GM12892 (cell line): ENCODE measurements at regions not wholly inside any gene's neighbourhood (a gene's known extent, or its start where the extent isn't known, plus 50 kb on each side); places are given as distances from the start of the nearest gene placed in this dataset.
A peak's percentile ranks its signal among the peaks of the same experiment; 100 is the strongest.

Source experiments
- DNase-seq: peaks from one replicate; pipeline ENCODE4 v3.0.0; 2011; ENCODE audit not compliant: insufficient read length
- FAIRE-seq: peaks from 2 replicates; lab custom pipeline; 2011; peaks lifted over from hg19 to GRCh38; lab: Jason Lieb, UNC
- POLR2A ChIP-seq: IDR thresholded peaks from 2 replicates; pipeline ENCODE4 v1.6.1; 2011; ENCODE audit warnings: low read depth, low read length, control low read depth
- POLR2AphosphoS5 ChIP-seq: IDR thresholded peaks from 2 replicates; pipeline ENCODE4 v1.6.1; 2011; ENCODE audit warnings: low read depth, low read length, control low read depth
- TAF1 ChIP-seq: IDR thresholded peaks from 2 replicates; pipeline ENCODE4 v1.6.1; 2011; ENCODE audit warnings: low read depth, mild to moderate bottlenecking, control low read depth, low read length, borderline replicate concordance

- TF ChIP-seq POLR2AphosphoS5: no peak
- no peak for TF ChIP-seq POLR2A
- TF ChIP-seq TAF1: no peak
- DNase-seq: no peak
- no peak for FAIRE-seq
These were observed 293.9 kb downstream of the SATB2 start for GRCh38 chr2:199163613-199164458.

GRCh38 chr2:199160677-199161465, 296.9 kb downstream of the SATB2 start:
- DNase-seq (no peak), FAIRE-seq (no peak)
- no peak for TF ChIP-seq TAF1
- no peak for TF ChIP-seq POLR2A
- TF ChIP-seq POLR2AphosphoS5: no peak

- TF ChIP-seq TAF1: no peak
- DNase-seq (no peak), FAIRE-seq (no peak)
These were observed 297.7 kb downstream of the SATB2 start for GRCh38 chr2:199160081-199160480.

GRCh38 chr2:199148076-199148845, 309.5 kb downstream of the SATB2 start:
- TF ChIP-seq POLR2AphosphoS5 (no peak), POLR2A (no peak), TAF1 (no peak)
- FAIRE-seq: no peak
- no peak for DNase-seq

GRCh38 chr2:199147216-199147615, 310.5 kb downstream of the SATB2 start:
- TF ChIP-seq POLR2AphosphoS5: no peak
- TF ChIP-seq TAF1: no peak
- no peak for TF ChIP-seq POLR2A
- FAIRE-seq (no peak), DNase-seq (no peak)

- no peak for FAIRE-seq
- no peak for TF ChIP-seq POLR2AphosphoS5
- no peak for TF ChIP-seq TAF1
- no peak for TF ChIP-seq POLR2A
- no peak for DNase-seq
These were observed 313.2 kb downstream of the SATB2 start for GRCh38 chr2:199144546-199144945.

GRCh38 chr2:199144036-199144435, 313.7 kb downstream of the SATB2 start:
- DNase-seq: no peak
- FAIRE-seq: no peak
- no peak for TF ChIP-seq TAF1
- TF ChIP-seq POLR2AphosphoS5: no peak
- TF ChIP-seq POLR2A: no peak

GRCh38 chr2:199136681-199137080, 321.1 kb downstream of the SATB2 start:
- TF ChIP-seq TAF1 (no peak), POLR2A (no peak), POLR2AphosphoS5 (no peak)
- FAIRE-seq (no peak), DNase-seq (no peak)

GRCh38 chr2:199136242-199136641, 321.5 kb downstream of the SATB2 start:
- TF ChIP-seq POLR2AphosphoS5: no peak
- no peak for TF ChIP-seq POLR2A
- TF ChIP-seq TAF1: no peak
- FAIRE-seq (peak; percentile 61), DNase-seq (no peak)

GRCh38 chr2:199131876-199132275, 325.9 kb downstream of the SATB2 start:
- no peak for FAIRE-seq
- DNase-seq: no peak
- TF ChIP-seq POLR2AphosphoS5 (no peak), POLR2A (no peak), TAF1 (no peak)

- no peak for FAIRE-seq
- TF ChIP-seq POLR2A (no peak), POLR2AphosphoS5 (no peak), TAF1 (no peak)
- no peak for DNase-seq
These were observed 326.5 kb downstream of the SATB2 start for GRCh38 chr2:199131136-199131655.
